Breast epithelium (tissue), 4 donors: ENCODE measurements at regions not wholly inside any gene's neighbourhood (a gene's known extent, or its start where the extent isn't known, plus 50 kb on each side); places are given as distances from the start of the nearest gene placed in this dataset.
A peak's percentile ranks its signal among the peaks of the same experiment; 100 is the strongest.

Source experiments
- DNase-seq, 2 donors: peaks; one replicate each; pipeline ENCODE4 v3.0.0-alpha.2; 2019; ENCODE audit warnings: low spot score in 2 of 2
- H3K27ac ChIP-seq, 2 donors: fragments of 200-600 bp; sonication (generic) in 1 of 2; one replicate each; pipeline ENCODE4 v1.5.1; 2016 to 2019; ENCODE audit warnings: mild to moderate bottlenecking in 1 of 2
- H3K27me3 ChIP-seq, 2 donors: fragments of 200-600 bp; sonication (generic) in 1 of 2; one replicate each; pipeline versions ENCODE4 v1.5.1 to v1.6.0; 2017 to 2019; ENCODE audit warnings: control low read depth in 1 of 2, mild to moderate bottlenecking in 1 of 2
- H3K36me3 ChIP-seq: fragments of 200-600 bp; one replicate; pipeline ENCODE4 v1.5.1; 2019
- H3K4me1 ChIP-seq, 2 donors: fragments of 200-600 bp; sonication (generic); one replicate each; pipeline ENCODE4 v1.5.1; 2016 to 2019; ENCODE audit warnings: control low read depth in 1 of 2
- H3K4me3 ChIP-seq, 3 donors: fragments of 200-600 bp; sonication (generic); 1 replicate in 2 of 3; 2 replicates in 1 of 3; pipeline ENCODE4 v1.5.1; 2016 to 2019; ENCODE audit warnings: mild to moderate bottlenecking in 3 of 3, moderate library complexity in 2 of 3
- H3K9me3 ChIP-seq, 2 donors: fragments of 200-600 bp; sonication (generic) in 1 of 2; one replicate each; pipeline ENCODE4 v1.5.1; 2016 to 2019; ENCODE audit warnings: control low read depth in 1 of 2
- CTCF ChIP-seq, 3 donors: fragments of 450-650 bp; IDR thresholded peaks; one replicate each; pipeline ENCODE4 v1.5.1; 2016 to 2017; ENCODE audit warnings: antibody characterized with exemption in 3 of 3, mild to moderate bottlenecking in 3 of 3, moderate library complexity in 3 of 3
- POLR2A ChIP-seq: fragments of 450-650 bp; IDR thresholded peaks from one replicate; pipeline ENCODE4 v1.6.1; 2016; ENCODE audit warnings: antibody characterized with exemption, mild to moderate bottlenecking, moderate library complexity
- POLR2AphosphoS5 ChIP-seq, 3 donors: sonication (generic); formaldehyde crosslinking; IDR thresholded peaks; one replicate each; pipeline ENCODE4 v1.6.1; 2017; ENCODE audit warnings: antibody characterized with exemption in 3 of 3
- intact Hi-C: fragments of 100-400 bp; cut with DNase I; formaldehyde crosslinking; loops from one replicate; pipeline ENCODE4 v1.15.1; 2023; ENCODE audit warnings: low total_unique reads

GRCh38 chr1:53390261-53390660 lies 62.4 kb upstream of the LRP8 start:
- Histone ChIP-seq H3K4me3 (no peak overlapping the region), H3K36me3 (no peaks in the 10 kb centered on the region), H3K9me3 (no peaks in the 10 kb centered on the region), H3K4me1 (no peaks in the 10 kb centered on the region), H3K27me3 (no peaks in the 10 kb centered on the region), H3K27ac (no peak overlapping the region)
- intact Hi-C loops, result loop anchor here (5.0 kb wide), 1 partner anchor 113 kb away; no protein-coding TSS in a partner anchor
- peak in 1 of 2 donors; percentile 34 for DNase-seq
- no peak for TF ChIP-seq POLR2AphosphoS5 (IDR thresholded peaks at IDR 0.05)
- no peak for TF ChIP-seq POLR2A
- TF ChIP-seq CTCF (IDR thresholded peaks at IDR 0.05), result no peak

GRCh38 chr1:53390736-53391135 lies 62.9 kb upstream of the LRP8 start:
- intact Hi-C loops, result loop anchor here (5.0 kb wide), 1 partner anchor 113 kb away; no protein-coding TSS in a partner anchor
- H3K4me3 ChIP-seq, result no peak overlapping the region
- TF ChIP-seq POLR2A (no peak), CTCF (IDR thresholded peaks at IDR 0.05) (no peak), POLR2AphosphoS5 (IDR thresholded peaks at IDR 0.05) (no peak)

DNA sequence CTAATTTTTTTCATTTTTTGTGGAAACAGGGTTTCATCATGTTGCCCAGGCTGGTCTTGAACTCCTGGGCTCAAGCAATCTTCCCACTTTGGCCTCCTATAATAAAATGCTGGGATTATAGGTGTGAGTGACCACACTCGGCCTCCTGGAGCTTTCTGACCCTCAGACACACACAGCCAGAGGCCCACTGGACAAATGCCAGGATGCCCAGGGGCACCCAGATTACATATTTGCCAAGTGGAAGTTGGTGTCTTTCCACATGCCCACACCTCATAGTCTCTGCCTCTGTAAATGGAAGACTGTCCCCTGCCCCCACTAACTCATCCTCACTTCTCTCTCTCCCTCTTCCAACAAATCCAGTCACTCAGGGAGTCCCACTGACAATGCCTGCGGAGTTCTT lies 63.4 kb upstream of the LRP8 start:
- intact Hi-C loops, result loop anchor here (5.0 kb wide), 1 partner anchor 114 kb away; no protein-coding TSS in a partner anchor
- H3K27ac ChIP-seq, result no peak overlapping the region
- TF ChIP-seq POLR2AphosphoS5 (IDR thresholded peaks at IDR 0.05) (no peak), POLR2A (no peak), CTCF (IDR thresholded peaks at IDR 0.05) (no peak)
- H3K27me3 ChIP-seq, result no peaks in the 10 kb centered on the region
- DNase-seq, result no peak
- H3K9me3 ChIP-seq, result no peaks in the 10 kb centered on the region
- H3K36me3 ChIP-seq, result no peaks in the 10 kb centered on the region
- no peaks in the 10 kb centered on the region for H3K4me1 ChIP-seq
- H3K4me3 ChIP-seq, result no peak overlapping the region

More at GRCh38 chr1:53390736-53391135, 62.9 kb upstream of the LRP8 start:
- Histone ChIP-seq H3K9me3 (no peaks in the 10 kb centered on the region), H3K36me3 (no peaks in the 10 kb centered on the region), H3K27me3 (no peaks in the 10 kb centered on the region), H3K4me1 (no peaks in the 10 kb centered on the region), H3K27ac (no peak overlapping the region)
- no peak for DNase-seq

DNA sequence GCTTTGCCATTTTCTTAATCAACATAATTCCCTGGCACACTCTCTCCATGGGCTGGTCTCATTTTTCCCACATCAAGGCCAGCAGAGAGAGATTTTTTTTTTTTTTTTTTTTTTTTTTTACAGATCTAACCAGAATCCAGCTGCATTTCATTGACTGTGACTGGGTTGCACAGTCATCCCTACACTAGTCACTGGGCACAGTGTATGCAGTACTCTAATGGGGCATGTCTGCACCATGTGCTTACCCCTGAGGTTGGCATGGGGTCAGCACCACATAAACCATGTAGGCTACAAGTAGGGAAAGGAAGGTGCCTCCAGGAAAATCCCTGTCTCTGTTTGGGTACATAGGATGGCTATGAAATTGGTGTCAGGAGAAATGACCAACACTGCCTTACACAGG lies 64.1 kb upstream of the LRP8 start:
- H3K4me3 ChIP-seq, result no peak overlapping the region
- H3K27me3 ChIP-seq, result no peaks in the 10 kb centered on the region
- H3K4me1 ChIP-seq, result no peaks in the 10 kb centered on the region
- no peak overlapping the region for H3K27ac ChIP-seq
- no peaks in the 10 kb centered on the region for H3K36me3 ChIP-seq
- no peak for DNase-seq
- intact Hi-C loops, result loop anchor here (5.0 kb wide), 1 partner anchor 115 kb away; no protein-coding TSS in a partner anchor
- no peak for TF ChIP-seq CTCF (IDR thresholded peaks at IDR 0.05)
- no peaks in the 10 kb centered on the region for H3K9me3 ChIP-seq

DNA sequence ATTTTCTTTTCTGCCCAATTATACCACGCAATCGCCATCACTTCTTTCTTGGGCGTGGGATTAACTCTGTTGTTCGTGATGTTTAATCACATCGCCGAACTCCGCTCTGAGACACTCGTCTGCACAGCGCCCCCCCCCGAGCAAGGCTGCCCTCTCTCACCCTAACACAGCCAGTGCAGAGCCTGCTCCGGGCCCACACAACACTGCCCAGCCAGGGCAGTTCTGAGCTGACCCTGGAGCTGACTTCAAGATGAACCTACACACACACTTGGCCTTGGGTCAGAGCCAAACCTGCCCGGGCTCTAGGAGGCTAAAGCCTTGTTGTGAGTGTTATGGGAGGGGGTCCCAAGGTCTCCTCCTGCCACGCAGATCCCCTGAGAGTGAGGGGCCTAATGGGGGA lies 64.6 kb upstream of the LRP8 start:
- TF ChIP-seq POLR2AphosphoS5 (IDR thresholded peaks at IDR 0.05), result no peak
- no peak for TF ChIP-seq POLR2A
- no peak for TF ChIP-seq CTCF (IDR thresholded peaks at IDR 0.05)
- Histone ChIP-seq H3K9me3 (no peaks in the 10 kb centered on the region), H3K4me1 (no peaks in the 10 kb centered on the region), H3K27me3 (no peaks in the 10 kb centered on the region), H3K4me3 (no peak overlapping the region), H3K36me3 (no peaks in the 10 kb centered on the region), H3K27ac (no peak overlapping the region)
- DNase-seq, result no peak
- intact Hi-C loops, result loop anchor here (5.0 kb wide), 1 partner anchor 115 kb away; no protein-coding TSS in a partner anchor
